ENCODE measurements at regions not wholly inside any gene's neighbourhood (a gene's known extent, or its start where the extent isn't known, plus 50 kb on each side); places are given as distances from the start of the nearest gene placed in this dataset.

DNA sequence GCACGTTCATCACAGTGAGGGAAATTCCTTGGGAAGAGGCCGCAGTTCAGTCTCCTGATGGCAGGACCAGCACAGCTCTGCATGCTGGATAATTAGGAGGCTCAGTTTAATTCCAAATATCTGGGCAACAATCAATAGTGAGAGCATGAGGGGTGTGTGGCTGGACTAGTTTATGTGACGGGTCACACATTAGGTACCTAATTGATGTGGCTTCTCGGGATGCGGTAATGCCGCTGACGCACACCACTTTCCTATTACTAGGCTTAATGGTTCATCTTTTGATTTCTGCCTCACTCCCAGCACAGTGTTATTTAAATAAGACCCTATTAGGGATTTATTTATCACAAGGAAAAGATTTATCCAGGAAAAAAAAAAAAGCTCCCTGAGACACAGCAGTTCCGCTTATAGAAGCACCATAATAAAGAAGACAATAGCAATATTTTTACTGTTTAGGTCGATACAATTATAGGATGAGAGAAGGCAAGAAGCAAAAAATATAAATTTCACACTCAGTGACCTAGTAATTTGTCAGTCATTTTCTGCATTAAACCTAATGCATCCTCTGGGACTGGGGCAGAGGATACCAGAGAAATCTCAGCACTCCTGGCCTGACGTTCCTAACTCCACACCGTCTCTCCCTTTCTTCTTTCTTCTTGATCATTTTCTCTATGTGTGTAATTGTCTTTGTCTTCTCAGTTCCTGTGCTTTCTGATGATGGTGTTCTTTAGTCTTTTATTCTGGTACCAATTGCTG is 264.7 kb upstream of the SLC14A2 start:
- TF ChIP-seq, protein P1, sequence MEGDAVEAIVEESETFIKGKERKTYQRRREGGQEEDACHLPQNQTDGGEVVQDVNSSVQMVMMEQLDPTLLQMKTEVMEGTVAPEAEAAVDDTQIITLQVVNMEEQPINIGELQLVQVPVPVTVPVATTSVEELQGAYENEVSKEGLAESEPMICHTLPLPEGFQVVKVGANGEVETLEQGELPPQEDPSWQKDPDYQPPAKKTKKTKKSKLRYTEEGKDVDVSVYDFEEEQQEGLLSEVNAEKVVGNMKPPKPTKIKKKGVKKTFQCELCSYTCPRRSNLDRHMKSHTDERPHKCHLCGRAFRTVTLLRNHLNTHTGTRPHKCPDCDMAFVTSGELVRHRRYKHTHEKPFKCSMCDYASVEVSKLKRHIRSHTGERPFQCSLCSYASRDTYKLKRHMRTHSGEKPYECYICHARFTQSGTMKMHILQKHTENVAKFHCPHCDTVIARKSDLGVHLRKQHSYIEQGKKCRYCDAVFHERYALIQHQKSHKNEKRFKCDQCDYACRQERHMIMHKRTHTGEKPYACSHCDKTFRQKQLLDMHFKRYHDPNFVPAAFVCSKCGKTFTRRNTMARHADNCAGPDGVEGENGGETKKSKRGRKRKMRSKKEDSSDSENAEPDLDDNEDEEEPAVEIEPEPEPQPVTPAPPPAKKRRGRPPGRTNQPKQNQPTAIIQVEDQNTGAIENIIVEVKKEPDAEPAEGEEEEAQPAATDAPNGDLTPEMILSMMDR (IDR thresholded peaks at IDR 0.05), result no peak
- TF ChIP-seq POLR2A (IDR thresholded peaks at IDR 0.05), result no peak
- TF ChIP-seq EP300 (IDR thresholded peaks at IDR 0.05), result no peak

All from ovary (tissue), 3 donors.